Ectodermal cell (in vitro differentiated cells): ENCODE measurements at regions not wholly inside any gene's neighbourhood (a gene's known extent, or its start where the extent isn't known, plus 50 kb on each side); places are given as distances from the start of the nearest gene placed in this dataset.

Source experiments
- H3K27ac ChIP-seq: 2 replicates; pipeline ENCODE4 v1.7.0; 2013; ENCODE audit warnings: mild to moderate bottlenecking, low read depth, low read length; ENCODE audit not compliant: insufficient read depth, poor library complexity, severe bottlenecking
- H3K27me3 ChIP-seq: 2 replicates; pipeline ENCODE4 v1.7.0; 2013; ENCODE audit warnings: mild to moderate bottlenecking, low read length; ENCODE audit not compliant: insufficient read depth, control insufficient read depth, poor library complexity, severe bottlenecking
- H3K36me3 ChIP-seq: one replicate; pipeline ENCODE4 v1.7.0; 2013; ENCODE audit warnings: low read length; ENCODE audit not compliant: control insufficient read depth, insufficient read depth
- H3K4me1 ChIP-seq: one replicate; pipeline ENCODE4 v1.7.0; 2013; ENCODE audit warnings: low read length; ENCODE audit not compliant: control insufficient read depth, insufficient read depth
- H3K4me3 ChIP-seq: 2 replicates; pipeline ENCODE4 v1.7.0; 2013; ENCODE audit warnings: low read depth, low read length, control low read depth; ENCODE audit not compliant: insufficient read depth
- H3K9me3 ChIP-seq: 2 replicates; pipeline ENCODE4 v1.7.0; 2013; ENCODE audit warnings: mild to moderate bottlenecking, low read length, moderate library complexity; ENCODE audit not compliant: control insufficient read depth
- WGBS, 2 experiments: methylation state at CpG; one replicate each; pipeline ENCODE4 v1.1.7; 2013; ENCODE audit warnings: missing lambda C conversion rate in 2 of 2; 5-methylcytosine and 5-hydroxymethylcytosine counted together

- Histone ChIP-seq H3K4me1 (no peaks in the 10 kb centered on the region), H3K27me3 (no peaks in the 10 kb centered on the region), H3K4me3 (no peak overlapping the region), H3K36me3 (no peaks in the 10 kb centered on the region), H3K9me3 (no peaks in the 10 kb centered on the region), H3K27ac (no peak overlapping the region)
- 85 to 90% methylated on average over 3 of the region's 3 CpGs for WGBS, 2 experiments
These were observed 750.3 kb downstream of the REEP3 start for GRCh38 chr10:64271508-64271907.

GRCh38 chr10:64271983-64272382 lies 750.8 kb downstream of the REEP3 start:
- Histone ChIP-seq H3K27ac (no peak overlapping the region), H3K4me1 (no peaks in the 10 kb centered on the region), H3K36me3 (no peaks in the 10 kb centered on the region), H3K4me3 (no peak overlapping the region), H3K27me3 (no peaks in the 10 kb centered on the region), H3K9me3 (no peaks in the 10 kb centered on the region)
- 50 to 60% methylated on average over 1 of the region's 3 CpGs for WGBS, 2 experiments

- no peak overlapping the region for H3K4me3 ChIP-seq
- no peaks in the 10 kb centered on the region for H3K4me1 ChIP-seq
- H3K27me3 ChIP-seq: no peaks in the 10 kb centered on the region
- no peaks in the 10 kb centered on the region for H3K36me3 ChIP-seq
- H3K27ac ChIP-seq: no peak overlapping the region
- H3K9me3 ChIP-seq: no peaks in the 10 kb centered on the region
These were observed 753.8 kb downstream of the REEP3 start for GRCh38 chr10:64275001-64275400.

GRCh38 chr10:64275774-64276173 lies 754.6 kb downstream of the REEP3 start:
- Histone ChIP-seq H3K27ac (no peak overlapping the region), H3K4me1 (no peaks in the 10 kb centered on the region), H3K36me3 (no peaks in the 10 kb centered on the region), H3K27me3 (no peaks in the 10 kb centered on the region), H3K9me3 (no peaks in the 10 kb centered on the region), H3K4me3 (no peak overlapping the region)
- WGBS, 2 experiments: 90 to 95% methylated on average over 2 of the region's 2 CpGs

- Histone ChIP-seq H3K4me1 (no peaks in the 10 kb centered on the region), H3K4me3 (no peak overlapping the region), H3K27me3 (no peaks in the 10 kb centered on the region), H3K9me3 (no peaks in the 10 kb centered on the region), H3K27ac (no peak overlapping the region), H3K36me3 (no peaks in the 10 kb centered on the region)
- 91 to 96% methylated on average over 3 of the region's 3 CpGs for WGBS, 2 experiments
These were observed 756.3 kb downstream of the REEP3 start for GRCh38 chr10:64277536-64277935.

GRCh38 chr10:64283621-64284020 lies 762.4 kb downstream of the REEP3 start:
- H3K4me3 ChIP-seq: no peak overlapping the region
- no peak overlapping the region for H3K27ac ChIP-seq
- H3K36me3 ChIP-seq: no peaks in the 10 kb centered on the region
- H3K27me3 ChIP-seq: no peaks in the 10 kb centered on the region
- WGBS, 2 experiments: 95 to 96% methylated on average over 3 of the region's 3 CpGs
- H3K4me1 ChIP-seq: no peaks in the 10 kb centered on the region
- no peaks in the 10 kb centered on the region for H3K9me3 ChIP-seq

- Histone ChIP-seq H3K27ac (no peak overlapping the region), H3K4me1 (no peaks in the 10 kb centered on the region), H3K4me3 (no peak overlapping the region), H3K36me3 (no peaks in the 10 kb centered on the region), H3K9me3 (no peaks in the 10 kb centered on the region), H3K27me3 (no peaks in the 10 kb centered on the region)
- 94 to 95% methylated on average over 2 of the region's 2 CpGs for WGBS, 2 experiments
These were observed 765.3 kb downstream of the REEP3 start for GRCh38 chr10:64286533-64286932.

- H3K4me3 ChIP-seq: no peak overlapping the region
- 91 to 97% methylated on average over 1 of the region's 1 CpG for WGBS, 2 experiments
These were observed 767.2 kb downstream of the REEP3 start for GRCh38 chr10:64288404-64288803.

GRCh38 chr10:64303566-64303965 lies 782.4 kb downstream of the REEP3 start:
- H3K27ac ChIP-seq: no peak overlapping the region
- H3K36me3 ChIP-seq: no peaks in the 10 kb centered on the region
- H3K4me1 ChIP-seq: no peaks in the 10 kb centered on the region
- H3K27me3 ChIP-seq: no peaks in the 10 kb centered on the region
- 89% methylated on average over 1 of the region's 1 CpG; no CpG with 5 or more reads in 1 of the 2 experiments for WGBS, 2 experiments
- no peaks in the 10 kb centered on the region for H3K9me3 ChIP-seq
- no peak overlapping the region for H3K4me3 ChIP-seq

More at GRCh38 chr10:64288404-64288803, 767.2 kb downstream of the REEP3 start:
- no peaks in the 10 kb centered on the region for H3K9me3 ChIP-seq
- H3K27ac ChIP-seq: no peak overlapping the region
- no peaks in the 10 kb centered on the region for H3K4me1 ChIP-seq
- no peaks in the 10 kb centered on the region for H3K27me3 ChIP-seq
- H3K36me3 ChIP-seq: no peaks in the 10 kb centered on the region

GRCh38 chr10:64306729-64307327 lies 785.6 kb downstream of the REEP3 start:
- no peaks in the 10 kb centered on the region for H3K27me3 ChIP-seq
- WGBS, 2 experiments: 89 to 90% methylated on average over 3 of the region's 3 CpGs
- no peak overlapping the region for H3K27ac ChIP-seq
- H3K4me3 ChIP-seq: no peak overlapping the region
- no peaks in the 10 kb centered on the region for H3K9me3 ChIP-seq
- no peaks in the 10 kb centered on the region for H3K4me1 ChIP-seq
- H3K36me3 ChIP-seq: no peaks in the 10 kb centered on the region

GRCh38 chr10:64312876-64313275 lies 791.7 kb downstream of the REEP3 start:
- Histone ChIP-seq H3K27me3 (no peaks in the 10 kb centered on the region), H3K36me3 (no peaks in the 10 kb centered on the region), H3K4me1 (no peaks in the 10 kb centered on the region), H3K9me3 (no peaks in the 10 kb centered on the region), H3K27ac (no peak overlapping the region), H3K4me3 (no peak overlapping the region)
- 88 to 94% methylated on average over 4 to 5 of the region's 5 CpGs for WGBS, 2 experiments
